Neural cell (in vitro differentiated cells): ENCODE measurements at regions not wholly inside any gene's neighbourhood (a gene's known extent, or its start where the extent isn't known, plus 50 kb on each side); places are given as distances from the start of the nearest gene placed in this dataset.

Source experiments
- H2AFZ ChIP-seq: fragments of 200-600, 300-800 bp; sonication (generic), shearing (Covaris generic); 2 replicates; pipeline ENCODE4 v1.6.0; 2014; ENCODE audit warnings: low read depth, mild to moderate bottlenecking, antibody characterized with exemption, low read length, moderate library complexity
- H3F3A ChIP-seq: fragments of 200-600 bp; shearing (Covaris generic); 2 replicates; pipeline ENCODE4 v1.6.1; 2016; ENCODE audit warnings: mild to moderate bottlenecking, moderate library complexity, mixed read lengths, antibody characterized with exemption, low read length; ENCODE audit not compliant: insufficient read depth, poor library complexity, severe bottlenecking
- H3K27ac ChIP-seq: fragments of 200-600, 300-800 bp; sonication (generic), shearing (Covaris generic); 2 replicates; pipeline ENCODE4 v1.5.1; 2014; ENCODE audit warnings: mild to moderate bottlenecking, low read length, moderate library complexity
- H3K27me3 ChIP-seq: fragments of 300-800, 200-600 bp; sonication (generic), shearing (Covaris generic); 2 replicates; pipeline ENCODE4 v1.6.0; 2014; ENCODE audit warnings: mild to moderate bottlenecking, low read depth, low read length, moderate library complexity; ENCODE audit not compliant: insufficient read depth
- H3K36me3 ChIP-seq: fragments of 300-800, 200-600 bp; sonication (generic), shearing (Covaris generic); 2 replicates; pipeline ENCODE4 v1.5.1; 2014; ENCODE audit warnings: mild to moderate bottlenecking, antibody characterized with exemption, low read length, moderate library complexity; ENCODE audit not compliant: insufficient read depth
- H3K4me2 ChIP-seq: fragments of 300-800, 200-600 bp; sonication (generic), shearing (Covaris generic); 2 replicates; pipeline ENCODE4 v1.6.0; 2014; ENCODE audit warnings: mild to moderate bottlenecking, low read length
- H3K4me3 ChIP-seq: fragments of 300-800, 200-600 bp; sonication (generic), shearing (Covaris generic); 2 replicates; pipeline ENCODE4 v1.5.1; 2014; ENCODE audit warnings: mild to moderate bottlenecking, low read length, moderate library complexity
- H3K79me2 ChIP-seq: fragments of 200-600 bp; shearing (Covaris generic); replicated peaks from 2 replicates; pipeline ENCODE4 v1.6.0; 2014; ENCODE audit warnings: mild to moderate bottlenecking, low read length, moderate library complexity; ENCODE audit not compliant: insufficient read depth
- H3K9ac ChIP-seq: fragments of 300-800, 200-600 bp; sonication (generic), shearing (Covaris generic); 2 replicates; pipeline ENCODE4 v1.6.1; 2016; ENCODE audit warnings: mild to moderate bottlenecking, low read length, mixed read lengths
- H3K9me2 ChIP-seq: fragments of 200-600 bp; shearing (Covaris generic); 2 replicates; pipeline ENCODE4 v1.6.1; 2016; ENCODE audit warnings: mild to moderate bottlenecking, low read length, mixed read lengths; ENCODE audit not compliant: insufficient read depth
- H3K9me3 ChIP-seq: fragments of 200-600, 300-800 bp; sonication (generic), shearing (Covaris generic); 2 replicates; pipeline ENCODE4 v1.6.1; 2016; ENCODE audit warnings: mild to moderate bottlenecking, mixed run types, low read length, moderate library complexity, mixed read lengths
- H4K20me1 ChIP-seq: fragments of 200-600 bp; shearing (Covaris generic); 2 replicates; pipeline ENCODE4 v1.6.1; 2016; ENCODE audit warnings: mild to moderate bottlenecking, mixed run types; ENCODE audit not compliant: insufficient read depth
- CTCF ChIP-seq: fragments of 450-650 bp; IDR thresholded peaks from 2 replicates; pipeline ENCODE4 v1.5.1; 2014; ENCODE audit warnings: antibody characterized with exemption, mild to moderate bottlenecking, moderate library complexity; ENCODE audit not compliant: poor library complexity, severe bottlenecking
- EP300 ChIP-seq: fragments of 450-650 bp; conservative IDR thresholded peaks from 2 replicates; pipeline ENCODE4 v1.6.1; 2014; ENCODE audit warnings: antibody characterized with exemption, mild to moderate bottlenecking, moderate library complexity; ENCODE audit not compliant: poor library complexity, severe bottlenecking
- EZH2 ChIP-seq: fragments of 200-600, 300-800 bp; shearing (Covaris generic), sonication (generic); IDR thresholded peaks from 2 replicates; pipeline ENCODE4 v1.6.1; 2014; ENCODE audit warnings: antibody characterized with exemption, low read length, borderline replicate concordance, mild to moderate bottlenecking; ENCODE audit not compliant: insufficient read depth, poor library complexity, severe bottlenecking
- MXI1 ChIP-seq: fragments of 450-650 bp; conservative IDR thresholded peaks from 2 replicates; pipeline ENCODE4 v1.6.1; 2014; ENCODE audit warnings: antibody characterized with exemption, mild to moderate bottlenecking; ENCODE audit not compliant: poor library complexity, severe bottlenecking
- POLR2AphosphoS5 ChIP-seq: IDR thresholded peaks from 2 replicates; pipeline ENCODE4 v1.6.1; 2012
- RAD21 ChIP-seq: fragments of 450-650 bp; conservative IDR thresholded peaks from 2 replicates; pipeline ENCODE4 v1.6.1; 2014; ENCODE audit warnings: antibody characterized with exemption, mild to moderate bottlenecking, moderate library complexity
- REST ChIP-seq: IDR thresholded peaks from 2 replicates; pipeline ENCODE4 v1.6.1; 2012; ENCODE audit warnings: borderline replicate concordance
- SMC3 ChIP-seq: fragments of 450-650 bp; conservative IDR thresholded peaks from 2 replicates; pipeline ENCODE4 v1.6.1; 2014; ENCODE audit warnings: antibody characterized with exemption, mild to moderate bottlenecking, moderate library complexity; ENCODE audit not compliant: poor library complexity
- TAF1 ChIP-seq: IDR thresholded peaks from 2 replicates; pipeline ENCODE4 v1.6.1; 2012; ENCODE audit warnings: low read depth

- Histone ChIP-seq H3K4me3 (no peak overlapping the region), H3K9me3 (no peaks in the 10 kb centered on the region), H3K27ac (no peak overlapping the region), H3K9me2 (no peaks in the 10 kb centered on the region), H3K27me3 (no peaks in the 10 kb centered on the region), H3K9ac (no peak overlapping the region), H2AFZ (no peak overlapping the region), H4K20me1 (no peaks in the 10 kb centered on the region), H3F3A (no peaks in the 10 kb centered on the region), H3K36me3 (no peaks in the 10 kb centered on the region), H3K4me2 (no peak overlapping the region), H3K79me2 (no peaks in the 10 kb centered on the region)
- TF ChIP-seq TAF1 (no peak), SMC3 (peak; percentile 89), RAD21 (peak; percentile 84), EZH2 (no peak), EP300 (peak; percentile 92), MXI1 (no peak), POLR2AphosphoS5 (peak; percentile 74), CTCF (peak; percentile 82), REST (peak; percentile 88)
These were observed 678.8 kb downstream of the KCNJ3 start for GRCh38 chr2:155377266-155377680.

GRCh38 chr2:155372969-155373368 lies 674.5 kb downstream of the KCNJ3 start:
- Histone ChIP-seq H3K9me2 (no peaks in the 10 kb centered on the region), H3F3A (no peaks in the 10 kb centered on the region), H3K9me3 (no peaks in the 10 kb centered on the region), H2AFZ (no peak overlapping the region), H3K9ac (no peak overlapping the region), H3K79me2 (no peaks in the 10 kb centered on the region), H3K36me3 (no peaks in the 10 kb centered on the region), H3K4me3 (no peak overlapping the region), H3K27ac (no peak overlapping the region), H3K4me2 (no peak overlapping the region), H3K27me3 (no peaks in the 10 kb centered on the region), H4K20me1 (no peaks in the 10 kb centered on the region)
- no peak for TF ChIP-seq TAF1
- no peak for TF ChIP-seq REST
- TF ChIP-seq EP300, result no peak
- TF ChIP-seq RAD21, result peak; percentile 91
- no peak for TF ChIP-seq MXI1
- TF ChIP-seq SMC3, result peak; percentile 86
- TF ChIP-seq CTCF, result peak; percentile 81
